ENCODE measurements at regions not wholly inside any gene's neighbourhood (a gene's known extent, or its start where the extent isn't known, plus 50 kb on each side); places are given as distances from the start of the nearest gene placed in this dataset.

DNA sequence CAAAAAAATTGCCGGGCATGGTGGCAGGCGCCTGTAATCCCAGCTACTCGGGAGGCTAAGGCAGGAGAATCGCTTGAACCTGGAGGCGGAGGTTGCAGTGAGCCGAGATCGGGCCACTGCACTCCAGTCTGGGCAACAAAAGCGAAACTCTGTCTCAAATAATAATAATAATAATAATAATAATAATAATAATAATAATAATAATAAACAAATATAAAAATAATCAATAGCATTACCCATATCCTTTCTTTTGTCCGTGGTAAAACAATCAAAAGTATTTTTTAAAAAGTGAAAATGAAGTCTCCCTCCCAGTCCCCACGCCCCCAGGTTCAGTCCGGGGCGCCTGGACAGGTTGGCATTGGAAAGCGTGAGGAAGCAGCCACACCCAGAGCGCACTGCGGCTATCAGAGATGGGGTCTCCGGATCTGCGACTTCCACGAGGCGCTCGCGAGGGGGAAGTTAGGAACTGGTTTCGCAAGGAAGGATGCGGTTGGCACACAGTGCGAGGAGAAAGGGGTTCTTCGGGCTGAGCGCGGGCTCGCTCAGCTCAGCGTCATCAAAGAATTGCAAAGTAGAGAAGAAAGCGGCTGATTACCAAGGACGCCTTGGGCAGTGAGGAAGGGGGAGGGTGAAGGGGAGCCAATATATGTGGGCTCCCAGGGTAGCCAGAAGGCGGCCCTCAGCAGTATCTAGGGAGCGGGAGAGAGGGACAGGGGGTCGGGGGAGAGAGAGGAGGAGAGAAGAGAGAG is 69.5 kb upstream of the EPHB3 start:
- ATAC-seq, result peak; percentile 76
- peaks cover 43 to 63% (median 55%) of the 10 kb centered on the region in 5 donors for H3K27me3 Mint-ChIP-seq
- H3K36me3 ChIP-seq (ENCODE audit: control insufficient read depth in 2 of 3, insufficient read depth in 3 of 3, low read length in 3 of 3), result no peaks in the 10 kb centered on the region
- H3K4me3 ChIP-seq (ENCODE audit: low read length), result no peak overlapping the region
- DNase-seq, result peak in 1 of 9 donors; percentile 36
- H3K27me3 ChIP-seq (ENCODE audit: control insufficient read depth in 2 of 2, insufficient read depth in 2 of 2, low read length in 2 of 2), result peaks cover 0 to 5% of the 10 kb centered on the region in 2 donors
- H3K4me1 ChIP-seq (ENCODE audit: control insufficient read depth in 2 of 2, insufficient read depth in 2 of 2, low read length in 2 of 2), result no peaks in the 10 kb centered on the region
- peaks cover 0 to 4% (median 0%) of the 10 kb centered on the region in 5 donors for H3K36me3 Mint-ChIP-seq
- no peaks in the 10 kb centered on the region for H3K9me3 Mint-ChIP-seq
- peaks cover 5 to 18% (median 6%) of the 10 kb centered on the region in 7 donors for H3K4me1 Mint-ChIP-seq
- ChIA-PET POLR2A (no interaction called here), CTCF (interaction anchor here (0.6 kb wide), 1 partner anchor 47 kb away, joined by 3 read pairs; no protein-coding TSS in a partner anchor)
- H3K9me3 ChIP-seq (ENCODE audit: control insufficient read depth in 2 of 3, low read length in 3 of 3), result no peaks in the 10 kb centered on the region
- no peak overlapping the region for H3K27ac ChIP-seq (ENCODE audit: low read depth, low read length)
- peak overlapping the region in 1 of 9 donors; percentile 5 for H3K27ac Mint-ChIP-seq
- intact Hi-C loops (cut with micrococcal nuclease), result no loop called here
- peak overlapping the region in 9 of 10 donors; percentile 15 to 77 (median 55) for H3K4me3 Mint-ChIP-seq

- peaks cover 0 to 5% of the 10 kb centered on the region in 2 donors for H3K27me3 ChIP-seq (ENCODE audit: control insufficient read depth in 2 of 2, insufficient read depth in 2 of 2, low read length in 2 of 2)
- no peak overlapping the region for H3K27ac Mint-ChIP-seq
- ChIA-PET CTCF (no interaction called here), POLR2A (no interaction called here)
- H3K27ac ChIP-seq (ENCODE audit: low read depth, low read length), result no peak overlapping the region
- peaks cover 5 to 21% (median 6%) of the 10 kb centered on the region in 7 donors for H3K4me1 Mint-ChIP-seq
- H3K4me3 Mint-ChIP-seq, result no peak overlapping the region
- peaks cover 39 to 62% (median 56%) of the 10 kb centered on the region in 5 donors for H3K27me3 Mint-ChIP-seq
- H3K36me3 ChIP-seq (ENCODE audit: control insufficient read depth in 2 of 3, insufficient read depth in 3 of 3, low read length in 3 of 3), result no peaks in the 10 kb centered on the region
- DNase-seq, result no peak
- H3K9me3 ChIP-seq (ENCODE audit: control insufficient read depth in 2 of 3, low read length in 3 of 3), result no peaks in the 10 kb centered on the region
- no peak overlapping the region for H3K4me3 ChIP-seq (ENCODE audit: low read length)
- H3K9me3 Mint-ChIP-seq, result peaks cover 0 to 10% (median 0%) of the 10 kb centered on the region in 11 donors
- H3K36me3 Mint-ChIP-seq, result peaks cover 0 to 4% (median 0%) of the 10 kb centered on the region in 5 donors
- no peaks in the 10 kb centered on the region for H3K4me1 ChIP-seq (ENCODE audit: control insufficient read depth in 2 of 2, insufficient read depth in 2 of 2, low read length in 2 of 2)
- ATAC-seq, result no peak
- intact Hi-C loops (cut with micrococcal nuclease), result no loop called here
These were observed 64.7 kb upstream of the EPHB3 start for GRCh38 chr3:184496933-184497332.

DNA sequence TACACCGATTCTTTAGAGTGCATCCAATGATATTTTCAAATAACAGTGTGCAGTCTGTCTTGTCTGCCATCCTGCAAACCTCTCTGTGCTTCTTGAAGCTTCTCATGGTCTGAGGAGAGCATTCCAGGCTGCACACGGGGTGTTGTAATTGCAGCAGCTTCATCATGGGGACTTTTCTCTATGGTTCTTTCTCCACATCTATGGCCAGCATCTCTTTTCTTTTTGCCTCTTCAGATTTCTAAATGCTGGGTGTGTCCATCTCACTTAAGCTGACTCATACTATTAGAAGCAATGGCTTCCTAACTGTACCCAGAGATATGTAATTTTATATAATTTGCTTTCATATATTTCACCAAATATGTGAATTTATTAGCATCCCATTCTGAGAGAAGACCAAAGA is 63.8 kb upstream of the EPHB3 start:
- no peak overlapping the region for H3K4me3 ChIP-seq (ENCODE audit: low read length)
- H3K4me1 ChIP-seq (ENCODE audit: control insufficient read depth in 2 of 2, insufficient read depth in 2 of 2, low read length in 2 of 2), result no peaks in the 10 kb centered on the region
- peaks cover 0 to 15% (median 0%) of the 10 kb centered on the region in 7 donors for H3K4me1 Mint-ChIP-seq
- intact Hi-C loops (cut with micrococcal nuclease), result no loop called here
- CTCF ChIA-PET, result no interaction called here
- H3K27ac ChIP-seq (ENCODE audit: low read depth, low read length), result no peak overlapping the region
- H3K27ac Mint-ChIP-seq, result no peak overlapping the region
- H3K4me3 Mint-ChIP-seq, result no peak overlapping the region
- peaks cover 0 to 8% (median 0%) of the 10 kb centered on the region in 5 donors for H3K36me3 Mint-ChIP-seq
- H3K27me3 ChIP-seq (ENCODE audit: control insufficient read depth in 2 of 2, insufficient read depth in 2 of 2, low read length in 2 of 2), result no peaks in the 10 kb centered on the region
- no peaks in the 10 kb centered on the region for H3K9me3 ChIP-seq (ENCODE audit: control insufficient read depth in 2 of 3, low read length in 3 of 3)
- ATAC-seq (peak; percentile 41), DNase-seq (no peak)
- H3K36me3 ChIP-seq (ENCODE audit: control insufficient read depth in 2 of 3, insufficient read depth in 3 of 3, low read length in 3 of 3), result no peaks in the 10 kb centered on the region
- peaks cover 33 to 62% (median 53%) of the 10 kb centered on the region in 5 donors for H3K27me3 Mint-ChIP-seq
- H3K9me3 Mint-ChIP-seq, result peaks cover 0 to 19% (median 4%) of the 10 kb centered on the region in 11 donors
- POLR2A ChIA-PET, result no interaction called here

DNA sequence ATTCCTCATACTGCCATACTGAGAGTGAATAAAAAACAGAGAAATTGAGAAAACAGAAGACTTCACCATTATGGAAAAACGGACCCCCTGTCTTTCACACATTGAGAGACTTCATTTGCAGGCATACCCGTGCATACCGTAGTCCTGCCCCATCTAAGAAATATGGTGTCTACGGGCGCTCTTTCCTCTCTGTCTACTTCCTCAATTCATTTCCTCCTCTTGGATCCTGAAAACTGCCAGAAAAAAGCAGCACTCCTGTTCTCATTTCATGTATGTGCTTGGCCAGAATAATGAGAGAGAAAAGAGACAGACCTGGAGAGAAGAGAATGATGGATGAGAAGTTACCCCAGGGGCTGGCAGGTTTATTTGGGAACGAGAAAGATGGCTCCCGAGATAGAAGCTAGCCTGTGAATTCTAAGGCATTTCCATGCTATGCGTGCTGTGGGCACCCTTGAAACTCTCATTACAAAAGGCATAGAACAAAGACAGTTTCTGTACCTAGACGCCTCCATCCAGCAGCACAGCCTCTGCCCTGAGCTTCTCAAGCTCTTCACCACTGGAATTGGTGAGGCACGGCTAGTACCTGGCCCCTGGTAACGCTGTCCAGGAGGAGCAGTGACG is 62.5 kb upstream of the EPHB3 start:
- POLR2A ChIA-PET, result no interaction called here
- no peak for DNase-seq
- H3K4me3 Mint-ChIP-seq, result no peak overlapping the region

DNA sequence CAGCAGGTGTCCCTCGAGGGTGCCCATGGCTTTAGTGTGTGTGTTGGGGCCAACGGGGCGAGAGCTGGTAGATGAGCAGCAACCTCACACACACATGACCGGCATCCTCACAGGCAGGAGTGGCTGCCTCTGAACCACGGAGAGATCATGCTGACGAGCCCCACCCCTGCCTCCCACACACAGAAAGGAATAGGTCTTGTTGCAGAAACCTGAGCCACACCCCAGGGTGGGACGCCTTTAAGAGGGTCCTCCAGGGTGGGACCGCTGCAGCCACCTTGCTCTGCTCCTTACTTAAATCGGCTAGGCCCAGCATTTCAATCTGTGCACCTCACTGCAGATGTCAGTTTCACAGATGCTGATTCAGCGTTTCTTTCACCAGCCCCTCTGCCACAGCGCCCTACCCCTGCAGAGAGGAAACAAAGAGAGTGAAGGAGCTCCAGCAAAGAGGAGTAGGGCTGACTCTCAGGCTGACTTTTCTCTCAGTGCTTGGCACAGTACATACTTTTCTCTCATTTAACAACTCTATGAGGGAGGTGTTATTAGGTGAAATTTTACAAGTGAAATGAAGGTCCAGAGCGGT is 61.2 kb upstream of the EPHB3 start:
- no peak overlapping the region for H3K4me3 ChIP-seq (ENCODE audit: low read length)
- Mint-ChIP-seq H3K27me3 (peaks cover 24 to 50% (median 35%) of the 10 kb centered on the region in 5 donors), H3K36me3 (peaks cover 0 to 4% (median 0%) of the 10 kb centered on the region in 5 donors), H3K27ac (no peak overlapping the region), H3K4me1 (peaks cover 0 to 3% (median 0%) of the 10 kb centered on the region in 7 donors), H3K4me3 (no peak overlapping the region), H3K9me3 (peaks cover 0 to 28% (median 4%) of the 10 kb centered on the region in 11 donors)
- CTCF ChIA-PET, result interaction anchor here (0.6 kb wide), 1 partner anchor 195 kb away, joined by 5 read pairs; no protein-coding TSS in a partner anchor
- H3K4me1 ChIP-seq (ENCODE audit: control insufficient read depth in 2 of 2, insufficient read depth in 2 of 2, low read length in 2 of 2), result no peaks in the 10 kb centered on the region
- no peaks in the 10 kb centered on the region for H3K27me3 ChIP-seq (ENCODE audit: control insufficient read depth in 2 of 2, insufficient read depth in 2 of 2, low read length in 2 of 2)
- POLR2A ChIA-PET, result no interaction called here
- H3K27ac ChIP-seq (ENCODE audit: low read depth, low read length), result no peak overlapping the region
- intact Hi-C loops (cut with micrococcal nuclease), result no loop called here
- H3K36me3 ChIP-seq (ENCODE audit: control insufficient read depth in 2 of 3, insufficient read depth in 3 of 3, low read length in 3 of 3), result no peaks in the 10 kb centered on the region
- DNase-seq, result no peak
- no peaks in the 10 kb centered on the region for H3K9me3 ChIP-seq (ENCODE audit: control insufficient read depth in 2 of 3, low read length in 3 of 3)
- ATAC-seq, result no peak

More for the DNA sequence above, 62.5 kb upstream of the EPHB3 start:
- CTCF ChIA-PET, result no interaction called here
- peaks cover 0 to 28% (median 4%) of the 10 kb centered on the region in 11 donors for H3K9me3 Mint-ChIP-seq
- Histone ChIP-seq H3K9me3 (ENCODE audit: control insufficient read depth in 2 of 3, low read length in 3 of 3) (no peaks in the 10 kb centered on the region), H3K27me3 (ENCODE audit: control insufficient read depth in 2 of 2, insufficient read depth in 2 of 2, low read length in 2 of 2) (no peaks in the 10 kb centered on the region), H3K4me3 (ENCODE audit: low read length) (no peak overlapping the region), H3K36me3 (ENCODE audit: control insufficient read depth in 2 of 3, insufficient read depth in 3 of 3, low read length in 3 of 3) (no peaks in the 10 kb centered on the region), H3K4me1 (ENCODE audit: control insufficient read depth in 2 of 2, insufficient read depth in 2 of 2, low read length in 2 of 2) (no peaks in the 10 kb centered on the region), H3K27ac (ENCODE audit: low read depth, low read length) (no peak overlapping the region)
- H3K4me1 Mint-ChIP-seq, result peaks cover 0 to 5% (median 0%) of the 10 kb centered on the region in 7 donors
- H3K36me3 Mint-ChIP-seq, result peaks cover 0 to 8% (median 0%) of the 10 kb centered on the region in 5 donors
- intact Hi-C loops (cut with micrococcal nuclease), result no loop called here
- peaks cover 26 to 53% (median 41%) of the 10 kb centered on the region in 5 donors for H3K27me3 Mint-ChIP-seq
- no peak for ATAC-seq
- no peak overlapping the region for H3K27ac Mint-ChIP-seq

DNA sequence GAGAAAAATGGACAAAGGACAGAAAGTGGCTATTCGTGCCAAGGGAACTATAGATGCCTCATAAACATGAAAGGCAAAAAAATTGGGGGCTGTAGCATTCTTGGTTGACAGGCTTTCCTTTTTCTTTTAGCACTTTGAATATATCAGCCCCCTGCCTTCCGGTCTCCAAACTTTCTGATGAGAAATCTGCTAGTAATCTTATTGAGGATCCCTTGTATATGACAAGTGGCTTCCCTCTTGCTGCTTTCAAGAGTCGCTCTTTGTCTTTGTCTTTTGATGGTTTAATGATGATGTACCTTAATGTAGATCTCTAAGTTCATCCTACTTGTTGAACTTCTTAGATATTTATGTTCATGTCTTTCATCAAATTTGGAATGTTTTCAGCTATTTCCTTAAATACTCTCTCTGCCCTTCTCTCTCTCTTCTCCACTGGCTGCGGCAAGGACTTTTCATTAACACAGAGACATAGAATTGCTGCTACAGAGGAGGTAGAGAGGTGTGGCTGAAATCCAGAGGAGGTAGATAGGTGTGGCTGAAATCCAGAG is 59.4 kb upstream of the EPHB3 start:
- no peak overlapping the region for H3K27ac ChIP-seq (ENCODE audit: low read depth, low read length)
- no peak overlapping the region for H3K4me3 Mint-ChIP-seq
- H3K36me3 ChIP-seq (ENCODE audit: control insufficient read depth in 2 of 3, insufficient read depth in 3 of 3, low read length in 3 of 3), result no peaks in the 10 kb centered on the region
- DNase-seq, result no peak
- intact Hi-C loops (cut with micrococcal nuclease), result no loop called here
- H3K4me3 ChIP-seq (ENCODE audit: low read length), result no peak overlapping the region
- H3K4me1 ChIP-seq (ENCODE audit: control insufficient read depth in 2 of 2, insufficient read depth in 2 of 2, low read length in 2 of 2), result no peaks in the 10 kb centered on the region
- H3K27ac Mint-ChIP-seq, result no peak overlapping the region
- ChIA-PET CTCF (no interaction called here), POLR2A (no interaction called here)
- peaks cover 0 to 28% (median 4%) of the 10 kb centered on the region in 11 donors for H3K9me3 Mint-ChIP-seq
- H3K4me1 Mint-ChIP-seq, result peaks cover 0 to 2% (median 0%) of the 10 kb centered on the region in 7 donors
- ATAC-seq, result no peak
- no peaks in the 10 kb centered on the region for H3K27me3 ChIP-seq (ENCODE audit: control insufficient read depth in 2 of 2, insufficient read depth in 2 of 2, low read length in 2 of 2)
- H3K36me3 Mint-ChIP-seq, result peaks cover 0 to 4% (median 0%) of the 10 kb centered on the region in 5 donors
- peaks cover 29 to 54% (median 41%) of the 10 kb centered on the region in 5 donors for H3K27me3 Mint-ChIP-seq
- H3K9me3 ChIP-seq (ENCODE audit: control insufficient read depth in 2 of 3, low read length in 3 of 3), result no peaks in the 10 kb centered on the region
